H9 (cell line): ENCODE measurements at regions not wholly inside any gene's neighbourhood (a gene's known extent, or its start where the extent isn't known, plus 50 kb on each side); places are given as distances from the start of the nearest gene placed in this dataset.

Experiments used
- DNase-seq: peaks from one replicate; pipeline ENCODE4 v3.0.0-alpha.2; 2017
- H2AFZ ChIP-seq: one replicate; pipeline ENCODE4 v1.6.1; 2013; ENCODE audit warnings: mild to moderate bottlenecking, low read length, control low read depth, moderate library complexity
- H2AK5ac ChIP-seq: 2 replicates; pipeline ENCODE4 v1.6.1; 2013; ENCODE audit warnings: low read length, control low read depth, mixed read lengths; ENCODE audit not compliant: insufficient read length
- H2BK120ac ChIP-seq: one replicate; pipeline ENCODE4 v1.6.1; 2013; ENCODE audit warnings: low read depth, mild to moderate bottlenecking, low read length, control low read depth, inconsistent platforms; ENCODE audit not compliant: poor library complexity, severe bottlenecking
- H2BK12ac ChIP-seq: 2 replicates; pipeline ENCODE4 v1.6.1; 2013; ENCODE audit warnings: low read length, control low read depth, mixed read lengths, low read depth; ENCODE audit not compliant: insufficient read length
- H2BK15ac ChIP-seq: 2 replicates; pipeline ENCODE4 v1.6.1; 2013; ENCODE audit warnings: low read depth, low read length, control low read depth
- H2BK20ac ChIP-seq: one replicate; pipeline ENCODE4 v1.6.1; 2013; ENCODE audit warnings: low read depth, mild to moderate bottlenecking, low read length, control low read depth, inconsistent platforms; ENCODE audit not compliant: poor library complexity, severe bottlenecking
- H2BK5ac ChIP-seq: 2 replicates; pipeline ENCODE4 v1.6.1; 2013; ENCODE audit warnings: low read length, control low read depth, mixed read lengths; ENCODE audit not compliant: insufficient read length
- H3K14ac ChIP-seq: 2 replicates; pipeline ENCODE4 v1.6.1; 2013; ENCODE audit warnings: low read length, control low read depth; ENCODE audit not compliant: insufficient read depth
- H3K18ac ChIP-seq: 2 replicates; pipeline ENCODE4 v1.6.1; 2013; ENCODE audit warnings: low read depth, mild to moderate bottlenecking, mixed read lengths, low read length, control low read depth; ENCODE audit not compliant: insufficient read length
- H3K23ac ChIP-seq: 2 replicates; pipeline ENCODE4 v1.6.1; 2013; ENCODE audit warnings: low read length, control low read depth, mixed read lengths, low read depth; ENCODE audit not compliant: insufficient read length
- H3K23me2 ChIP-seq: 2 replicates; pipeline ENCODE4 v1.6.1; 2013; ENCODE audit warnings: low read depth, mild to moderate bottlenecking, mixed read lengths, low read length, control low read depth; ENCODE audit not compliant: insufficient read length, poor library complexity, severe bottlenecking
- H3K27ac ChIP-seq: 2 replicates; pipeline ENCODE4 v1.5.1; 2013; ENCODE audit warnings: low read length, control low read depth, mixed read lengths, low read depth; ENCODE audit not compliant: insufficient read length
- H3K27me3 ChIP-seq: 2 replicates; pipeline ENCODE4 v1.6.1; 2013; ENCODE audit warnings: low read length, control low read depth, inconsistent platforms; ENCODE audit not compliant: insufficient read depth
- H3K4ac ChIP-seq: 2 replicates; pipeline ENCODE4 v1.6.1; 2013; ENCODE audit warnings: low read depth, mild to moderate bottlenecking, control low read depth, inconsistent platforms, low read length, moderate library complexity
- H3K4me1 ChIP-seq: 2 replicates; pipeline ENCODE4 v1.6.1; 2013; ENCODE audit warnings: low read length, control low read depth, inconsistent platforms; ENCODE audit not compliant: insufficient read depth
- H3K4me2 ChIP-seq: 2 replicates; pipeline ENCODE4 v1.6.1; 2013; ENCODE audit warnings: low read length, control low read depth, mixed read lengths; ENCODE audit not compliant: insufficient read length, insufficient read depth
- H3K56ac ChIP-seq: 2 replicates; pipeline ENCODE4 v1.6.1; 2013; ENCODE audit warnings: low read depth, mild to moderate bottlenecking, mixed read lengths, low read length, control low read depth; ENCODE audit not compliant: insufficient read length
- H3K79me1 ChIP-seq: 2 replicates; pipeline ENCODE4 v1.6.1; 2013; ENCODE audit warnings: low read depth, mild to moderate bottlenecking, moderate library complexity, low read length, control low read depth, inconsistent platforms; ENCODE audit not compliant: insufficient read depth, poor library complexity, severe bottlenecking
- H3K79me2 ChIP-seq: 2 replicates; pipeline ENCODE4 v1.6.1; 2013; ENCODE audit warnings: low read length, control low read depth, inconsistent platforms; ENCODE audit not compliant: insufficient read depth
- H3K9ac ChIP-seq: 2 replicates; pipeline ENCODE4 v1.6.1; 2013; ENCODE audit warnings: low read length, control low read depth, mixed read lengths; ENCODE audit not compliant: insufficient read length; ENCODE audit errors: extremely low read depth
- H3K9me3 ChIP-seq: one replicate; pipeline ENCODE4 v1.6.1; 2013; ENCODE audit warnings: low read depth, low read length, inconsistent platforms; ENCODE audit not compliant: control insufficient read depth
- H3T11ph ChIP-seq: one replicate; pipeline ENCODE4 v1.6.1; 2013; ENCODE audit warnings: mild to moderate bottlenecking, low read length, control low read depth, inconsistent platforms
- H4K20me1 ChIP-seq: one replicate; pipeline ENCODE4 v1.6.1; 2013; ENCODE audit not compliant: control insufficient read depth, insufficient read length, insufficient read depth
- H4K5ac ChIP-seq: 2 replicates; pipeline ENCODE4 v1.6.1; 2013; ENCODE audit warnings: low read depth, mild to moderate bottlenecking, mixed read lengths, low read length, control low read depth; ENCODE audit not compliant: insufficient read length
- H4K8ac ChIP-seq: replicated peaks from 2 replicates; pipeline ENCODE4 v1.6.1; 2013; ENCODE audit warnings: low read length, control low read depth, mixed read lengths, low read depth; ENCODE audit not compliant: insufficient read length
- H4K91ac ChIP-seq: 2 replicates; pipeline ENCODE4 v1.6.1; 2013; ENCODE audit warnings: low read depth, mild to moderate bottlenecking, moderate library complexity, mixed read lengths, low read length, control low read depth; ENCODE audit not compliant: insufficient read length
- H3K27ac Mint-ChIP-seq, 3 experiments: 2 replicates in 2 of 3; 3 replicates in 1 of 3; pipeline ENCODE4 v1.8.0; 2020 to 2021; ENCODE audit warnings: mixed read lengths in 3 of 3, mild to moderate bottlenecking in 1 of 3, moderate library complexity in 1 of 3
- H3K27me3 Mint-ChIP-seq: 2 replicates; pipeline ENCODE4 v1.8.0; 2021; ENCODE audit warnings: low read depth, mild to moderate bottlenecking, moderate library complexity, mixed read lengths
- H3K36me3 Mint-ChIP-seq, 3 experiments: 2 replicates in 2 of 3; 3 replicates in 1 of 3; pipeline ENCODE4 v1.8.0; 2020 to 2021; ENCODE audit warnings: low read depth in 3 of 3, mixed read lengths in 3 of 3; ENCODE audit not compliant: insufficient read depth in 1 of 3
- H3K4me1 Mint-ChIP-seq, 2 experiments: 2 replicates each; pipeline ENCODE4 v1.8.0; 2020; ENCODE audit warnings: mixed read lengths in 2 of 2
- H3K4me3 Mint-ChIP-seq, 2 experiments: 2 replicates in 1 of 2; 3 replicates in 1 of 2; pipeline ENCODE4 v1.8.0; 2020 to 2021; ENCODE audit warnings: mild to moderate bottlenecking in 2 of 2, mixed read lengths in 2 of 2, moderate library complexity in 1 of 2
- H3K9me3 Mint-ChIP-seq, 2 experiments: 2 replicates in 1 of 2; 3 replicates in 1 of 2; pipeline ENCODE4 v1.8.0; 2020; ENCODE audit warnings: mild to moderate bottlenecking in 2 of 2, mixed read lengths in 2 of 2, moderate library complexity in 1 of 2
- TF ChIP-seq, protein P1 (sequence below): fragments of 200-600 bp; sonication (generic); conservative IDR thresholded peaks from 3 replicates; pipeline ENCODE4 v1.8.0; 2021; ENCODE audit warnings: antibody characterized with exemption, mild to moderate bottlenecking

DNA sequence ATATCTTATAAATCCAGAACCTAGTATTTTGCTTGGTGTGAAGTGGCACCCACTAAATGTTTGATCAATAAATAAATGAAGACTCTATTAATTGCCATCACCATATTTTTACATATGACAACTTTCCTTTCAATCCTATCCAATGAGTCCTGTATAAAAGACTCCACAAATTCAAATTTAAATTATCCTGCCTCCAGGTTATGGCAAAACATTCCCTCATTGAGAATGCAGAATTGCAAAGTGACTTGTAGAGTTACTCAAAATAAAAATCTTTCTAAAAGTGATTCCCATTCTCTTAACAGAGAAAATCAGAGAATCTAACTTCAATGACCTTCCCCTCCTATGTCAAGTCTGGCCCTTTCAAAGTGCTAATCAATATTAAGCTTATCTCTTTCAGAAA, 236.8 kb downstream of the GRB14 start:
- Histone ChIP-seq H3T11ph (no peak overlapping the region), H3K4me1 (no peaks in the 10 kb centered on the region), H2BK20ac (no peak overlapping the region), H3K9ac (no peak overlapping the region), H2AFZ (no peak overlapping the region), H2BK120ac (no peak overlapping the region), H4K91ac (no peak overlapping the region), H3K56ac (no peak overlapping the region), H3K4ac (no peak overlapping the region), H3K79me1 (no peaks in the 10 kb centered on the region), H2AK5ac (no peak overlapping the region), H4K5ac (no peak overlapping the region), H3K9me3 (no peaks in the 10 kb centered on the region), H3K27ac (no peak overlapping the region), H3K23me2 (no peaks in the 10 kb centered on the region), H2BK5ac (no peak overlapping the region), H2BK15ac (no peak overlapping the region), H3K14ac (no peak overlapping the region), H4K20me1 (no peaks in the 10 kb centered on the region), H3K79me2 (no peaks in the 10 kb centered on the region), H3K4me2 (no peak overlapping the region), H3K23ac (no peak overlapping the region), H3K18ac (no peak overlapping the region), H2BK12ac (no peak overlapping the region), H3K27me3 (no peaks in the 10 kb centered on the region), H4K8ac (no peak overlapping the region)
- Mint-ChIP-seq H3K4me3 (no peak overlapping the region), H3K27me3 (no peaks in the 10 kb centered on the region), H3K4me1 (peaks cover 15 to 20% of the 10 kb centered on the region in 2 experiments), H3K27ac (no peak overlapping the region), H3K36me3 (no peaks in the 10 kb centered on the region), H3K9me3 (no peaks in the 10 kb centered on the region)
- TF ChIP-seq, protein P1, sequence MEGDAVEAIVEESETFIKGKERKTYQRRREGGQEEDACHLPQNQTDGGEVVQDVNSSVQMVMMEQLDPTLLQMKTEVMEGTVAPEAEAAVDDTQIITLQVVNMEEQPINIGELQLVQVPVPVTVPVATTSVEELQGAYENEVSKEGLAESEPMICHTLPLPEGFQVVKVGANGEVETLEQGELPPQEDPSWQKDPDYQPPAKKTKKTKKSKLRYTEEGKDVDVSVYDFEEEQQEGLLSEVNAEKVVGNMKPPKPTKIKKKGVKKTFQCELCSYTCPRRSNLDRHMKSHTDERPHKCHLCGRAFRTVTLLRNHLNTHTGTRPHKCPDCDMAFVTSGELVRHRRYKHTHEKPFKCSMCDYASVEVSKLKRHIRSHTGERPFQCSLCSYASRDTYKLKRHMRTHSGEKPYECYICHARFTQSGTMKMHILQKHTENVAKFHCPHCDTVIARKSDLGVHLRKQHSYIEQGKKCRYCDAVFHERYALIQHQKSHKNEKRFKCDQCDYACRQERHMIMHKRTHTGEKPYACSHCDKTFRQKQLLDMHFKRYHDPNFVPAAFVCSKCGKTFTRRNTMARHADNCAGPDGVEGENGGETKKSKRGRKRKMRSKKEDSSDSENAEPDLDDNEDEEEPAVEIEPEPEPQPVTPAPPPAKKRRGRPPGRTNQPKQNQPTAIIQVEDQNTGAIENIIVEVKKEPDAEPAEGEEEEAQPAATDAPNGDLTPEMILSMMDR = no peak
- no peak for DNase-seq
